ENCODE measurements at regions not wholly inside any gene's neighbourhood (a gene's known extent, or its start where the extent isn't known, plus 50 kb on each side); places are given as distances from the start of the nearest gene placed in this dataset.
A peak's percentile ranks its signal among the peaks of the same experiment; 100 is the strongest.

GRCh38 chr1:229842302-229843255 is 216.5 kb downstream of the URB2 start:
- DNase-seq, result no peak
- H3K4me1 ChIP-seq, result no peaks in the 10 kb centered on the region
- H3K4me3 ChIP-seq, result no peak overlapping the region
- no peaks in the 10 kb centered on the region for H3K27me3 ChIP-seq
- H3K9me3 ChIP-seq, result no peaks in the 10 kb centered on the region
- TF ChIP-seq POLR2A (IDR thresholded peaks at IDR 0.05), result no peak
- TF ChIP-seq, protein P1, sequence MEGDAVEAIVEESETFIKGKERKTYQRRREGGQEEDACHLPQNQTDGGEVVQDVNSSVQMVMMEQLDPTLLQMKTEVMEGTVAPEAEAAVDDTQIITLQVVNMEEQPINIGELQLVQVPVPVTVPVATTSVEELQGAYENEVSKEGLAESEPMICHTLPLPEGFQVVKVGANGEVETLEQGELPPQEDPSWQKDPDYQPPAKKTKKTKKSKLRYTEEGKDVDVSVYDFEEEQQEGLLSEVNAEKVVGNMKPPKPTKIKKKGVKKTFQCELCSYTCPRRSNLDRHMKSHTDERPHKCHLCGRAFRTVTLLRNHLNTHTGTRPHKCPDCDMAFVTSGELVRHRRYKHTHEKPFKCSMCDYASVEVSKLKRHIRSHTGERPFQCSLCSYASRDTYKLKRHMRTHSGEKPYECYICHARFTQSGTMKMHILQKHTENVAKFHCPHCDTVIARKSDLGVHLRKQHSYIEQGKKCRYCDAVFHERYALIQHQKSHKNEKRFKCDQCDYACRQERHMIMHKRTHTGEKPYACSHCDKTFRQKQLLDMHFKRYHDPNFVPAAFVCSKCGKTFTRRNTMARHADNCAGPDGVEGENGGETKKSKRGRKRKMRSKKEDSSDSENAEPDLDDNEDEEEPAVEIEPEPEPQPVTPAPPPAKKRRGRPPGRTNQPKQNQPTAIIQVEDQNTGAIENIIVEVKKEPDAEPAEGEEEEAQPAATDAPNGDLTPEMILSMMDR (IDR thresholded peaks at IDR 0.05), result no peak
- intact Hi-C loops (cut with DNase I; ENCODE audit: low total_unique reads), result no loop called here
- no peaks in the 10 kb centered on the region for H3K36me3 ChIP-seq
- peak overlapping the region in 1 of 2 donors; percentile 10 for H3K27ac ChIP-seq

DNA sequence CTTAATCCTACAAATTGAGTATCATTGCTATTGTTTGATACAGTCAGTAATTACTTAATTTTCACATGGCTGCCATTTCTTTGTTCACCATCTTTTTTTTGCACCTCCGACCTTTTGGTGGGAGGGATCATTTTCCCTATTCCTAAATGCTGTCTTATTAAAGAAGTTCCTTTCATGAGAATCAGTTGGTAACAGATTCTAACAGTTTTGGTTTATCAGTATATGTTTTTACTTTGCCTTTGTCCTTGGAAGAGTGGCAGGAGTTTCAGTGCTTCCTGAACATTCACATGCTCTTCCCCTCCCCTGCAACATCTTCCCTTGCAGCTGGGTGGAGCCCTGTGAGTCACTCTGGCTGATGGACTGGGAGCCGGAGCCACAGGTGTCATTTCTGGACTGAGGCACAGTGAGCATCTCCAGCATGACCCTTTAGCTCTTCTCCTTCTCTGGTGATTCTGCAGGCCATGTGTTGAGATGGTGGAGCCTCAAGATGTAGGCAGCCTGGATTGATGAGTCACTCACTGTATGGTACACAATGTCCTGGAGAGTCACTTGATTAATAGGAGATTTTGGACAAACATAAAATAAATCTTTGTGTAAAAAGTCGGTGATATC is 217.7 kb downstream of the URB2 start:
- H3K27ac ChIP-seq, result peak overlapping the region; percentile 13 to 66
- intact Hi-C loops (cut with DNase I; ENCODE audit: low total_unique reads), result no loop called here
- no peak for TF ChIP-seq POLR2A (IDR thresholded peaks at IDR 0.05)
- TF ChIP-seq, protein P1 (IDR thresholded peaks at IDR 0.05), result peak in 2 of 4 experiments; percentile 30 to 40
- H3K27me3 ChIP-seq, result no peaks in the 10 kb centered on the region
- no peak overlapping the region for H3K4me3 ChIP-seq
- no peaks in the 10 kb centered on the region for H3K36me3 ChIP-seq
- no peaks in the 10 kb centered on the region for H3K9me3 ChIP-seq
- peak; percentile 72 to 76 for DNase-seq
- H3K4me1 ChIP-seq, result no peaks in the 10 kb centered on the region

DNA sequence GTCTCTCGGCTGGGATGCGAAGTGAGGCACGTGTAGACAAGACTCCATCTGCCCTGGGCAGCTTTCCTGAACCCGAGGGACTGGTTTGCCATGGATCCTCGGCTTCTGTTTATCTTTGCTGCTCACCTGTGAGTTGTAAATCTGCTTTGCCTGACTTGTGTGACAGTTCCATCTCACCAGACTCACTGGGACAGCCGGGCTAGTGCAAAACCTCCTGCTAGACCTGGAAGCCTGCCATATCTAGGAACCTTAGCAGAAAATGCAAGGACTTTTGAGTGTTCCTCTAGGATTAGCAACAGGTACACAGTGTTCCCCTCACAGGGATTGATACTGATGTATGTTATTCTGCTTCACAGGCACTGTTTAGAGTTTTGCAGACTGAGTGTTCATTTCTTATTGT is 218.6 kb downstream of the URB2 start:
- Histone ChIP-seq H3K27me3 (no peaks in the 10 kb centered on the region), H3K27ac (peak overlapping the region in 1 of 2 donors; percentile 66), H3K4me1 (no peaks in the 10 kb centered on the region), H3K36me3 (no peaks in the 10 kb centered on the region), H3K9me3 (no peaks in the 10 kb centered on the region), H3K4me3 (no peak overlapping the region)
- DNase-seq, result peak in 1 of 2 donors; percentile 24
- intact Hi-C loops (cut with DNase I; ENCODE audit: low total_unique reads), result no loop called here
- TF ChIP-seq POLR2A (IDR thresholded peaks at IDR 0.05), result no peak
- TF ChIP-seq, protein P1 (IDR thresholded peaks at IDR 0.05), result no peak

DNA sequence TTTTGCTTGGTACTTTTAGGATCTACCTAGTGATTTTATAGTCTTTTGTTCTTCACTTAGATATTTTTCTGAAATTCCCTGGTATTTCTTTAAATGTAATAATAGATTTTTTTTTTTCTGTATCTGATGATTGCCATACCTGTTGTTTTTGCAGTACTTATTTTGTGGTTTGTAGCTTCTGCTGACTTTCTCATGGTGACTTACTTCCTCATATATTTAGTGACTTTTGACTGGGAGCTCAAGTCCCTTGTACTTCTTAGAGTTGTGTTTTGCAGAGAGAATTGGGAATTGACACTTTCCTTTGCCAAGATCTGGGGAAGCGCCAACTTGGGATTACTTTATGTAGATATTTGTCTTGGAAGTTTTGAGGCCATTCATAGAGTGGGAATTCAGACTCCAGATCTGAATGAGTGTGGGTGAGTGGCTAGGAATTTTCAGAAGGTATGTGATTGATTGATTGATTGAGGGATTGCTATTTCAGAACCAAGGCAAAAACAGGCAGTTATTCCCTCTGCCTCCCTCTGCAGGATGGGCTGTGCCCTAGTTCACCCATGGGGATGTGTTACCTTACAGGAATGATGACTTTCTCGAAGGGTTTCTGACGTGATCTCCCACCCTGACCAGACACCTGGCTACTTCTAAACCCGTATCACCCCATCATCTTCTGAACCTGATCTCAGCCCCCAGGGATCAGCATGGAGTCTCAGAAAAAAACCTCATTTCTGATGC is 219.5 kb downstream of the URB2 start:
- Histone ChIP-seq H3K27ac (no peak overlapping the region), H3K4me1 (no peaks in the 10 kb centered on the region), H3K4me3 (no peak overlapping the region), H3K27me3 (no peaks in the 10 kb centered on the region), H3K36me3 (no peaks in the 10 kb centered on the region), H3K9me3 (no peaks in the 10 kb centered on the region)
- intact Hi-C loops (cut with DNase I; ENCODE audit: low total_unique reads), result no loop called here
- DNase-seq, result no peak
- TF ChIP-seq, protein P1 (IDR thresholded peaks at IDR 0.05), result no peak
- TF ChIP-seq POLR2A (IDR thresholded peaks at IDR 0.05), result no peak

Measured in uterus (tissue), 3 donors.